Caco-2 (cell line): ENCODE measurements at regions not wholly inside any gene's neighbourhood (a gene's known extent, or its start where the extent isn't known, plus 50 kb on each side); places are given as distances from the start of the nearest gene placed in this dataset.
"Not testable (repeated sequence)": the region's sequence is repeated elsewhere in the genome, so short reads cannot be mapped to it uniquely, and the experiment has no call there.

Experiments
- BruUV-seq: library from RNA; stranded (reverse); fragments of 400-500 nt; replicated peaks from 2 replicates; lab custom pipeline; 2021; lab: Mats Ljungman, UMichigan
- CTCF ChIA-PET: fragments of 300-600 bp; sonication (Branson Sonifier 250); formaldehyde crosslinking; loops from one replicate; lab custom pipeline; 2022; ENCODE audit warnings: antibody characterized with exemption; lab: Charles Lee
- POLR2A ChIA-PET: fragments of 300-600 bp; sonication (Branson Sonifier 250); formaldehyde crosslinking; loops from one replicate; lab custom pipeline; 2022; ENCODE audit warnings: antibody characterized with exemption; lab: Charles Lee
- DNase-seq, 2 experiments: peaks; one replicate each; pipeline versions ENCODE4 v3.0.0 to v3.0.0-alpha.2; 2020 to 2022
- H3K27me3 ChIP-seq: replicated peaks from 2 replicates; pipeline ENCODE4 v1.6.0; 2011; ENCODE audit warnings: low read length; ENCODE audit not compliant: control insufficient read depth, insufficient read depth
- H3K36me3 ChIP-seq: 2 replicates; pipeline ENCODE4 v1.5.1; 2011; ENCODE audit warnings: low read length; ENCODE audit not compliant: control insufficient read depth, insufficient read depth
- H3K4me1 ChIP-seq: fragments of 250-450 bp; sonication (Bioruptor Pico); 2 replicates; pipeline ENCODE4 v1.5.1; 2020; ENCODE audit warnings: mild to moderate bottlenecking
- H3K4me3 ChIP-seq: 2 replicates; pipeline ENCODE4 v1.5.1; 2011; ENCODE audit warnings: low read depth, mild to moderate bottlenecking, control low read depth, low read length
- H3K9me3 ChIP-seq: fragments of 250-450 bp; sonication (Bioruptor Pico); 2 replicates; pipeline ENCODE4 v1.5.1; 2020; ENCODE audit warnings: mild to moderate bottlenecking, moderate library complexity
- H3K27ac Mint-ChIP-seq: one replicate; pipeline ENCODE4 v1.8.0; 2022; ENCODE audit warnings: mixed read lengths; ENCODE audit not compliant: unreplicated experiment
- H3K27me3 Mint-ChIP-seq: one replicate; pipeline ENCODE4 v1.8.0; 2022; ENCODE audit warnings: mixed read lengths; ENCODE audit not compliant: insufficient read depth, unreplicated experiment
- H3K36me3 Mint-ChIP-seq: one replicate; pipeline ENCODE4 v1.8.0; 2022; ENCODE audit warnings: mild to moderate bottlenecking, mixed read lengths; ENCODE audit not compliant: insufficient read depth, unreplicated experiment
- H3K4me1 Mint-ChIP-seq: one replicate; pipeline ENCODE4 v1.8.0; 2022; ENCODE audit warnings: low read depth, mixed read lengths; ENCODE audit not compliant: unreplicated experiment
- H3K4me3 Mint-ChIP-seq: one replicate; pipeline ENCODE4 v1.8.0; 2022; ENCODE audit warnings: mild to moderate bottlenecking, moderate library complexity, mixed read lengths; ENCODE audit not compliant: unreplicated experiment
- H3K9me3 Mint-ChIP-seq: one replicate; pipeline ENCODE4 v1.8.0; 2022; ENCODE audit warnings: mixed read lengths; ENCODE audit not compliant: unreplicated experiment
- intact Hi-C: fragments of 100-400 bp; cut with micrococcal nuclease; formaldehyde crosslinking; loops from one replicate; pipeline ENCODE4 v1.10.0; 2022; ENCODE audit not compliant: unreplicated experiment
- TF ChIP-seq, protein P1 (sequence below), 2 experiments: fragments of 200-600 bp in 1 of 2; IDR thresholded peaks; 1 replicate in 1 of 2; 2 replicates in 1 of 2; pipeline versions ENCODE4 v1.5.1 to v1.8.0; 2011 to 2022; ENCODE audit warnings: antibody characterized with exemption in 1 of 2, control low read depth in 1 of 2, inconsistent platforms in 1 of 2, low read depth in 1 of 2, low read length in 1 of 2, mild to moderate bottlenecking in 1 of 2, moderate library complexity in 1 of 2; ENCODE audit not compliant: insufficient read depth in 1 of 2, severe bottlenecking in 1 of 2, unreplicated experiment in 1 of 2

DNA sequence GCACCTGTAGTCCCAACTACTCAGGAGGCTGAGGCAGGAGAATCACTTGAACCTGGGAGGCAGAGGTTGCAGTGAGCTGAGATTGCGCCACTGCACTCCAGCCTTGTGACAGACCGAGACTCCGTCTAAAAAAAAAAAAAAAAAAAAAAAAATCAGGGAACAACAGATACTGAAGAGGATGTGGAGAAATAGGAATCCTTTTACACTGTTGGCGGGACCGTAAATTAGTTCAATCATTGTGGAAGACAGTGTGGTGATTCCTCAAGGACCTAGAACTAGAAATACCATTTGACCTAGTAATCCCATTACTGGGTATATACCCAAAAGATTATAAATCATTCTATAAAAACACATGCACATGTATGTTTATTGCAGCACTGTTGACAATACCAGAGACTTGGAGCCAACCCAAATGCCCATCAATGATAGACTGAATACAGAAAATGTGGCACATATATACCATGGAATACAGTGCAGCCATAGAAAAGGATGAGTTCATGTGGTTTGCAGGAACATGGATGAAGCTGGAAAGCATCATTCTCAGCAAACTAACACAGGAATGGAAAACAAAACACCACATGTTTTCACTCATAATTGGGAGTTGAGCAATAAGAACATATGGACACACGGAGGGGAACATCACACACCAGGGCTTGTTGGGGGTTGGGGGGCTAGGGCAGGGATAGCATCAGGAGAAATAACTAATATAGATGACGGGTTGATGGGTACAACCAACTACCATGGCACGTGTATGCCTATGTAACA is 200.4 kb downstream of the RFPL4B start:
- DNase-seq, H3K36me3 ChIP-seq, H3K4me3 ChIP-seq, H3K27me3 ChIP-seq, H3K27me3 Mint-ChIP-seq, H3K27ac Mint-ChIP-seq, H3K4me1 ChIP-seq, BruUV-seq, POLR2A ChIA-PET, H3K4me1 Mint-ChIP-seq, intact Hi-C loops, H3K36me3 Mint-ChIP-seq, H3K4me3 Mint-ChIP-seq, H3K9me3 ChIP-seq: not testable (repeated sequence)
- H3K9me3 Mint-ChIP-seq, result peaks cover 22% of the 10 kb centered on the region
- CTCF ChIA-PET, result interaction anchor here (0.6 kb wide), 1 partner anchor 147 kb away, joined by 4 read pairs; no protein-coding TSS in a partner anchor

DNA sequence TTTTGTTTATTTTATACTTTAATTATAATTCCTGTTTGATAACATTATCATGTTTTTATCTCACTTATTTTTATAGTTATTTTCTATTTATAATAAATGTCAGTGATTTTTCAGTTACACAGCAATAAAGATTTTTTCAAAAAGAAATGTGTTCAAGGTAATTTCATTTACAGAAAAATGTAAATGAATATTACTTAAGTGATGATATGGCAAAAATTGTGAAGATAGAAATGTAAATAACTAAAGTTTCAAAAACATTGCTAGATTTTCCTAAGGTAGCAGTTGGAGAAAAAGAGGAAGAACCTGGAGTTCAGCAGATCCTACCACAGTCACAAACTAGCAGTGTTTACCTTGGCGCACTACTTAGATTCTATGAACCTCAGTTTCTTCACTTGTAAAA is 202.6 kb downstream of the RFPL4B start:
- no peaks in the 10 kb centered on the region for H3K36me3 Mint-ChIP-seq
- ChIA-PET POLR2A (no interaction called here), CTCF (no interaction called here)
- TF ChIP-seq, protein P1, sequence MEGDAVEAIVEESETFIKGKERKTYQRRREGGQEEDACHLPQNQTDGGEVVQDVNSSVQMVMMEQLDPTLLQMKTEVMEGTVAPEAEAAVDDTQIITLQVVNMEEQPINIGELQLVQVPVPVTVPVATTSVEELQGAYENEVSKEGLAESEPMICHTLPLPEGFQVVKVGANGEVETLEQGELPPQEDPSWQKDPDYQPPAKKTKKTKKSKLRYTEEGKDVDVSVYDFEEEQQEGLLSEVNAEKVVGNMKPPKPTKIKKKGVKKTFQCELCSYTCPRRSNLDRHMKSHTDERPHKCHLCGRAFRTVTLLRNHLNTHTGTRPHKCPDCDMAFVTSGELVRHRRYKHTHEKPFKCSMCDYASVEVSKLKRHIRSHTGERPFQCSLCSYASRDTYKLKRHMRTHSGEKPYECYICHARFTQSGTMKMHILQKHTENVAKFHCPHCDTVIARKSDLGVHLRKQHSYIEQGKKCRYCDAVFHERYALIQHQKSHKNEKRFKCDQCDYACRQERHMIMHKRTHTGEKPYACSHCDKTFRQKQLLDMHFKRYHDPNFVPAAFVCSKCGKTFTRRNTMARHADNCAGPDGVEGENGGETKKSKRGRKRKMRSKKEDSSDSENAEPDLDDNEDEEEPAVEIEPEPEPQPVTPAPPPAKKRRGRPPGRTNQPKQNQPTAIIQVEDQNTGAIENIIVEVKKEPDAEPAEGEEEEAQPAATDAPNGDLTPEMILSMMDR (IDR thresholded peaks at IDR 0.05; ENCODE audit: insufficient read depth in 1 of 2, low read depth in 1 of 2, low read length in 1 of 2, severe bottlenecking in 1 of 2, unreplicated experiment in 1 of 2), result no peak
- no peak overlapping the region for H3K27ac Mint-ChIP-seq
- peaks cover 1% of the 10 kb centered on the region for H3K9me3 Mint-ChIP-seq
- no peak overlapping the region for H3K4me3 ChIP-seq
- H3K36me3 ChIP-seq, result no peaks in the 10 kb centered on the region
- H3K4me3 Mint-ChIP-seq, result no peak overlapping the region
- no peaks in the 10 kb centered on the region for H3K4me1 Mint-ChIP-seq
- intact Hi-C loops, result no loop called here
- no peaks in the 10 kb centered on the region for H3K9me3 ChIP-seq
- DNase-seq, result no peak
- no peaks in the 10 kb centered on the region for H3K27me3 ChIP-seq
- H3K4me1 ChIP-seq, result no peaks in the 10 kb centered on the region
- BruUV-seq, result no TSS peak
- H3K27me3 Mint-ChIP-seq, result no peaks in the 10 kb centered on the region

DNA sequence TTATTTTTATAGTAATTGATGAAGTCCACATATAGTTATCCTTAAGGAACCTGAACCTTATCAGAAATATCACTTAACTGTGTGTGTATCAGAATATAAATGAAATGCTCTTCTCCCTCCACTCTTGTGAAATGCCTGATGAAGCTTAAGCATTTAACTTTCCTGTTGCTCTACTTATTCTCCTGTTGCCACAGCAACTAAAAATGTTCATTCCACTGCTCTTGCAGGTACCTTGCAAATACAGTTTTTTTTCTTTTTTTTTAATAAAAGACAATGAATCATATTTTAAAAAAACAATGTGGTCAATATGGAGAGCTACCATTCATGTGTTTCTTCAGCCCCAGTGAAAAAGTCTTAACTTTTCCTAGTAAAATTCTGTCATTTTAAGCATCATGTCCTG is 210.3 kb downstream of the RFPL4B start:
- Histone ChIP-seq H3K4me3 (no peak overlapping the region), H3K27me3 (no peaks in the 10 kb centered on the region), H3K36me3 (no peaks in the 10 kb centered on the region), H3K4me1 (no peaks in the 10 kb centered on the region), H3K9me3 (no peaks in the 10 kb centered on the region)
- TF ChIP-seq, protein P1 (IDR thresholded peaks at IDR 0.05; ENCODE audit: insufficient read depth in 1 of 2, low read depth in 1 of 2, low read length in 1 of 2, severe bottlenecking in 1 of 2, unreplicated experiment in 1 of 2), result no peak
- intact Hi-C loops, result no loop called here
- H3K27me3 Mint-ChIP-seq, result peaks cover 3% of the 10 kb centered on the region
- H3K4me3 Mint-ChIP-seq, result no peak overlapping the region
- no peak for DNase-seq
- no TSS peak for BruUV-seq
- no peaks in the 10 kb centered on the region for H3K36me3 Mint-ChIP-seq
- CTCF ChIA-PET, result no interaction called here
- no peak overlapping the region for H3K27ac Mint-ChIP-seq
- POLR2A ChIA-PET, result no interaction called here
- peaks cover 1% of the 10 kb centered on the region for H3K4me1 Mint-ChIP-seq
- H3K9me3 Mint-ChIP-seq, result peaks cover 9% of the 10 kb centered on the region
